ENCODE measurements at regions not wholly inside any gene's neighbourhood (a gene's known extent, or its start where the extent isn't known, plus 50 kb on each side); places are given as distances from the start of the nearest gene placed in this dataset.
"Not testable (repeated sequence)": the region's sequence is repeated elsewhere in the genome, so short reads cannot be mapped to it uniquely, and the experiment has no call there.

- DNase-seq (ENCODE audit: low read depth): no peak
These were observed 50.2 kb upstream of the FGF3 start for GRCh38 chr11:69869311-69869939.

- DNase-seq (ENCODE audit: low read depth): no peak
These were observed 51.5 kb upstream of the FGF3 start for GRCh38 chr11:69870766-69871165.

DNA sequence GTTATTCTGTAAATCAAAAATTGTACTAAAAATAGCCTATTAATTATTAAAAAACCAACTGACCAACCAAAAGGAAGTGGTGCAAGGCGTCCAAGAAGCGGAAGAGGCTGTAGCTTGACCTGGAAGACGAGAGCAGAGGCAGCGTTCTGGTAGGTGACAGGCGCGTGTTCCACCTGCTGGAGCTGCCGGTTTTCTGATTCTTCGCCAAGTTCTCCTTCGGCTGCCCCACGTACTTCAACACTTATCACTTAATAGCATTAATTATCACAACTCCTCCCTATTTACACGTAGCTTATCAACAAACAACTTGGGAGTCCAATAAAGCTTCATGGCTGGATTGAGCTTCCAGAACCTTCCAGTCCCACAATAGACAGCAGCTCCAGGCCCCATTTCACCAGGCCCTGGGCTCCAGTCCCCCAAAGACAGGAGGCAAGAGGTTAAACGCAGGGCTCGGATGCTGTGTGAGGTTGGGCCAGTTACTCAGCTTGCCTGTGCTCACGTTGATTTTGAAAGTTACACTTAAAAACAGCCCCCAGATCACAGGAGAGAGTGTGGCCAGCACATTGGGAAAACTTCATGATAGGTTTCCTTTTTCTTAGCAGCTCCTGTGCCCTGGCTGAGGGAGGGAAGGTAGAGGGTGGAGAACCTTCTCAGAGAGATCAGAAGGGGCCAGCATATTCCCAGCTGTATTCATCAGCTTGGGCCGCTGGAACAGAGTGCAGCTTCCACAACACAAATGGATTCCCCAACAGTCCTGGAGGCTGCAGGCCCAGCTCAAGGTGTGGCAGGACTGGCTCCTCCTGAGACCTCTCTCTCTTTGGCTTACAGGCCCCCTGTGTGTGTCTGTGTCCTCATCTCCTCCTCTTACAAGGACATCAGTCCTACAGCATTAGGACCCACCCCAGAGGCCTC is 54.2 kb upstream of the FGF3 start:
- DNase-seq (ENCODE audit: low read depth): no peak

GRCh38 chr11:69874178-69874983 is 55.2 kb upstream of the FGF3 start:
- DNase-seq (ENCODE audit: low read depth): no peak

DNA sequence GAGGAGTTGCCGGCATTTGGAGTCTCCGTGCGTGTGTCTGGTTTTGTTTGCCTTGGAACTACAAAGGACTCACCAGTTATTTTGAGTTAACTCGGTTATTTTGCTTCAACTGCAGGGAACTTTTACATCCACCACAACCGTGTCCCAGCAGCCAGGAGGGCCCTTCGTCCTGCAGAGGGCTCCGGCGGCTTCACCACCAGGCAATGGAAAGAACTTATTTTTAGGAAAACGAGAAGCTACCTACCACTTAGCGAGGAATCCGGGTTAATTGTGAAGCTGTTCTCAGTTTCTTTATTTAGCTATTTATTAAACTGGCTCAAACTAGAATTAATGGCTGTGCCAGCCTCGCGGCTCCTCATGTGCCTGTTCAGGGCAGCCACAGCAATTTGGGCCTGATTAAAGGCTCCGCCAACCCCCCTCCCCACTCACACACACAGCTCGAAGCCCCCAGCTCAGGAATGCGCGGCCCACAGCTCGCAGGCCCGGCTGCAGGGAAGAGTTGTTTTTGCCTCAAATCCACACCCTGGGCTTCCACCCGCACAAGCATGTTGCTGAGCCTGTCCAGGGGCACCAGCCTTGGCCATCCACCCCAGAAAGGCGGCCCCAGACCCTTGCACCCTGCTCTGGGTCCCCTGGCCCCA is 55.9 kb upstream of the FGF3 start:
- no peak for DNase-seq (ENCODE audit: low read depth)

- no peak for DNase-seq (ENCODE audit: low read depth)
These were observed 56.8 kb upstream of the FGF3 start for GRCh38 chr11:69876013-69876412.

DNA sequence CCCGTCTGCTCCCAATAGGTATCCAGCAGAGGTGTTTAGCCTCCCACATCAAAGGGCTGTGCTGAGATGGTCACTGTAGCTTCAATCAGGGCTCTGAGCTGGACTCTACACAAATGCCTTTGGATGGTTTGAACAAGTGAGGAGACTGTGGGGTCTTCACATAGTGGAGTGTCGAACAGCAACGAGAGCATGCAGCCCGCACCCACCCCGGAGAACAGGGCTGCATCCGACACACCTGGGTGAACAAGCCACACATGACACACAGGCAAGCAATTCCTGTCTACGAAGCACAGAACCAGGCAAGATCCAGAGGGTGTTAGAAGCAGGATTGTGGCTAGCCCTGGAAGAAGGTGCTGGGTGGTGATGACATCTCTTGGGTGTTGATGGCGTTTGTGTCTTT is 58.0 kb upstream of the FGF3 start:
- DNase-seq (ENCODE audit: low read depth): no peak

DNA sequence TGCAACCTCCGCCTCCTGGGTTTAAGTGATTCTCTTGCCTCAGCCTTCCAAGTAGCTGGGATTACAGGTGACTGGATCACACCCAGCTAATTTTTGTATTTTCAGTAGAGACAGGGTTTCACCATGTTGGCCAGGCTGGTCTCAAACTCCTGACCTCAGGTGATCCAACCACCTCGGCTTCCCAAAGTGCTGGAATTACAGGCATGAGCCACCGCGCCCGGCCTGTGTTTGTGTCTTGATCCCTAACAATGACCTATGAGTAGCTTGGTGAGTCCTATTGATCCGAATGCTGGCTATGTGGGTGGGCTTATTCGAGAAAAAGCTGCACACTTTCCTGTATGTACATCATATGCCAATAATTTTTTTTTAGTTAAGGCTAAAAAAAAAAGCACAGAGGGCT is 58.5 kb upstream of the FGF3 start:
- not testable (repeated sequence) for DNase-seq (ENCODE audit: low read depth)

GRCh38 chr11:69878144-69878883 is 59.1 kb upstream of the FGF3 start:
- no peak for DNase-seq (ENCODE audit: low read depth)

DNA sequence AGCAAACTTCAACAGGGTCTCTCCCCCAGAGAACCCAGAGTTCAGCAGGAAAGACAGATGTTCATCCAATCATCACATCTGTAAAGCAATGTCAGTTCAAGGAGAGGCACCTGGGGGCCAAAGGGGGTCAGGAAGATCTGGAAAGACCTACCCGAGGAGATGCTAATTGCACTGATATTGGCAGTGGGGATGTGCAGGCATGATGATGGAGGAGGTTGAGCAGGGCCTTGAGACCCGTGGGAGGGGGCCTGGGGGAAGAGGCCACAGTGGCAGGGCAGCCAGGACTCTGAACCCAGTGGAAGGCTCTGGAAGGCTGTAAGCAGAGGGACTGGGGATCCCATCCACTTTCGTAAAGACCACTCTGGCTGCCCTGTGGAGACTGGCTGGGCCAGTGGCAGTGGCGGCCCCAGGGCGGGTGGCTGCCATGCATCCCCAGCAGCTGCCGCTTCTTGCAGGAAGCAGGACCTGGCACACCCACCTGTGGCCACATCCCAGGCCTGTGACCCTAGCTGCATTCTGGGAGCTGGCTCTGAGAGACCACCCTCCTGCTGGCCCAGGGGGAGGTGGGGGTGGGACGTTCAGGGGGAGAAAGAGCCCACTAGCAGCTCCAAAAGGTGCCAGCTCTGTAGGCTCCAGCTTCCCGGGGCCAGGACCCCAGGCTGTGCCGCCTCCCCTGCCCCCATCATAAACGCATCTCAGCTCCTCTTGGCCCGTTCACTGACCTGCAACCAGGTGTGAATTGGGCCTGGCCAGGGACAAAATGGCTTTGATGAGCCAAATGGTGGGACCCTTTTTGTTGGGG is 59.9 kb upstream of the FGF3 start:
- no peak for DNase-seq (ENCODE audit: low read depth)

DNA sequence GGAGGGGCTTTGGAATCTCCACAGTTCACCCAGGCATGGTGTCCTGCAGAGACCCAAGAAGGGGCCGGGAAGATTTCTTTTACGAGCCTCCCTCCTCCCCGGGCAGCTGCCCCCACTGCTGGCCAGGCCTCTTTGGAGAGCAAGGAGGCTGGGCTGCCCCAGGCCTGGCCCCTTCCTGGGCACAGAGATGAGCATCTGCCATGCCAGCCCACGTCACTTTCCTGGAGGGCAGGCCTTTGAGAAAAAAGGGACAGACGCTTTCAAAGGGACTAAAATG is 60.5 kb upstream of the FGF3 start:
- no peak for DNase-seq (ENCODE audit: low read depth)

GRCh38 chr11:69880041-69880825 is 61.0 kb upstream of the FGF3 start:
- no peak for DNase-seq (ENCODE audit: low read depth)

DNA sequence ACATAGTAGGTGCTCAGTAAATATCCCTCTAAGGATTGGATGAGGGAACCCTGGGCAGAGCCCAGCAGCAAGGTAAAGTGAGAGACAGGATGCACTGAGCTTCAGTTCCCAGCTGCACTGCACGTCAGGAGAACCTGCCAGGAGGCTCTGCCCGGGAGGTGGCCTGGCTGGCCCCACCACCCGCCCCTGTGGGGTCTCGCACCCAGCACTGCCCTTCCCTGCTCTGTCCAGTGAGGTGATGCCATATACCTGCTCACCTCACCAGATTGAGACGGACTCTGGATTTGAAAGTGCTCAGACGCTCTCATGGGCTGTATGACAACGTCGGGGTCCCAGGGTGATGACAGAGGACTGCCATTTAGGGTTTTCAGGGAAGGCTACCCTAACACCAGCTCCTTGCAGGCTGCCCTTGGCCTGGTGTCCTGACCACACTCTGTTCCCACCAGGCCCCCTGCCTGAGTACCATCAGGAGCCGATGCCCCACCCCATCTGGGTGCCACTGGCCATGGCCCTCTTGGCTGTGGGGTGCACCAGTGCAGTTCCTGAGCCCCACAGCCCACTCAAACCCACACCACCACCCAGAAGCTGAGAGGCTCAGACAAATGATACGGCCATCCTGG is 61.7 kb upstream of the FGF3 start:
- DNase-seq (ENCODE audit: low read depth): no peak

DNA sequence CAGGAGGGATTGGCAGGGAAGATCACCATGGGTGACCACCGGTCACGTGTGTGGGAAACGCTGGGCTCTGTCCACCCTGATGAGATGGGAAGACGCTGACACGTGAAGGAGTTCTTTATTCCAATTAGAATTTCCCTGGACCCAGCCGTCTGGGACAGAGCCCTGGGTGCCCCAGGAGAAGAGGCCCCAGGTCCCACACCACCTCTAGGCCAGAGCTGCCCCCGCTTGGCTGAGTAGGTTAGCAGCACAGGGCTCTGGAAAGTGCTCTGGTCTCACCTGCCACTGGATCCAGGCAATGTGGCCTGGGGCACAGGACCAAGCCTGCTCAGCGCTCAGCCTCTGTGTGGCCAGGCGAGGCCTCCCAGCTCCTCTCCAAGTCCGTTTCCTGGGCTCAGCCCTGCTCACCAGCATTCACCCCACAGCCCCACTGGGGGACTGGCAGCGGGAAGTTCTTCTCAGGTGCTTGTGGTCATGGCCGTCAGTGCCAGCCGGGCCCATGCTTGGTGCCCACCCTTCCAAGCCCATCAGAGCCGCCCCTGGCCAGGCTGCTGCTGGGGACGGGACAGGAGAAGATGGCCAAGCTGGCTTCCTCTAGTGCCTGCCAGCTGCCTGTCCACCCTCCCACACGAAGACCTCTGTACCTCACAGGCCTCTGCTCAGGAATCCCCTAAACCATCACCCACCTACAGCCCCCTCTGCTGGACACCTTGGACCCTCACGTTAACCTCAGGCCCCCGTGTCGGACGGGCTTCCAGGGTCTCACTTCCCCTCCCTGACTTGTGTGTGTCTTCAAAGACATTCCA is 62.5 kb upstream of the FGF3 start:
- DNase-seq (ENCODE audit: low read depth): no peak

DNA sequence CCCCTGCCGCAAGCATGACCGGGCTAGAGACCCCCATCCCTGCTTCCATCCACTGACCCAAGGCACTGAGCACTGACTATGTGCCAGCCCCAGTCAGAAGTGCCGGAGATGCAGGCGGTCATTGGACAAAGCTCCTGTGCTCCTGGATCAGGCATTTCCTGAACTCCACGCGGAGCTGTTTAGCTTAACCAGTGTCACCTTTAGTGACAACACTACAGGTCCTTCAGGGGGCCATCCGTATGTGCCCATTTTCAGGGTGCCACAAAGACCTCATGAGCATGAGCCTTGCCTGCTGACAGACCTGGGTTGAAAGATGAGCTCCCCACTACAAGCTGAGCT is 63.0 kb upstream of the FGF3 start:
- DNase-seq (ENCODE audit: low read depth): no peak

DNA sequence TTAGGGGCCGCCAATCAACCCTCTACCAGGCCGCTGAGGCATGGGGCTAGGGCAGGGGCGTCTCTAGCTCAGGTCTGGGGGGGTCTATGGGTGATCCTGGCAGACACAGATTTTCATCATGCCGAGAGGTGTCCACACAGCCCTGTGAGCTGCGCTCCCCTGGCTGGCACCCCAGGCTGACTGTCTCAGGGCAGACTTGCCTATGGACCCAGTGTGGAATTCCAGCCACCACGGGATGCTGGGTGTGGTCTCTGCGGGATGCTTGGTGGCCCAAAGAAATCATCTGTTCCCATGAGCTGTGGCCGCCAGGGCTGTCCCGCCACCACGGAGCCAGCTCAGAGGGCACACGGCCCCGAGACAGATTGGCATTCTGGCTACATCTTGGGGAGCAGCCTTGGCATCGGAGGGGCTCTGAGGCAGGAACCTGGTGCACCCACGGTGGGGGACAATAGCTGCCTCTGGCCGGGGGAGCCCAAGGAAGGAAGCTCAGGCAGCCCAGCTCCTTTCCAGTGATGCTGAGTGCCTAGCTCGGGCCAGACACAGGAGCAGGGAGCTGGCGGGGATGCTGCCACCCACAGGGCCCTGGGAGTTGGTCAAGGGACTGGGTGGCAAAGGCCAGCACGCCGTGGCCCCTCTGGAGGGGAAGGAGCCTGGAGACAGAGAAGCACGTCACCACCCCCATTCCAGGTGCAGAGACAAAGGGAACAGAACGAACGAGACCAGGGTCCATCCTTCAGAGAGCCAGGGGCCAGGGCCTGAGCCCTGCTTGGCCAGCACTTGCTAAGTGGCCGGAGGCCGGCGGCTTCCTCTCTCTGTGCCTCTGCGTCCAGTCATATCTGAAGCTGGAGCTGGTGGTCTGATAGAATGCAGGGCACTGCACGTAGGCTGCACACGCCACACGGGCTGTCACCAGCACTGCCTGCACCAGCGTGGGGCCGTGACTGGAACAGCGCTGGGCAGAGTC is 64.4 kb upstream of the FGF3 start:
- no peak for DNase-seq (ENCODE audit: low read depth)

- no peak for DNase-seq (ENCODE audit: low read depth)
These were observed 65.1 kb upstream of the FGF3 start for GRCh38 chr11:69884286-69884685.

DNA sequence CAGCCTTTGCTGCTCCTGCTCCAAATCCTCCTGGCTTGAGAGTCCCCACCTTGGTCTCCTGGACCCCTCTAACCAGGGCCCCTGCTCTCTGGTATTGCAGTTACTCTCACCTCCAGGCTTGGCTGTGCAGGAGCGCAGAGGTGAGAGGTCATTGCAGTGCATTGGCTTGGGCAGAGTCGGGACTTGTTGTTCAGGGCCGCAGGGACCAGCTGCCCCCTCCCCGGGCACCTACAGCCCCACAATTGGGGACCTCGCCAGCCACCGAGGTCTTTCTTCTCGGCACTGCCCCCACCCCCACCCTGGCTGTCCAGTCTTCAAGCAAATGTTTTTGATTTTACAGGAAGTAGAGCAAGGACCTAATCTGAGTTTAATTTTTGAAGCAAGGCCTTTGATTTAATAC is 65.5 kb upstream of the FGF3 start:
- DNase-seq (ENCODE audit: low read depth): no peak

Measured in activated T-cell treated with anti-CD3 and anti-CD28 coated beads for 1 hour (primary cell).